HG02588 (cell line): ENCODE measurements at regions not wholly inside any gene's neighbourhood (a gene's known extent, or its start where the extent isn't known, plus 50 kb on each side); places are given as distances from the start of the nearest gene placed in this dataset.
"Not testable (repeated sequence)": the region's sequence is repeated elsewhere in the genome, so short reads cannot be mapped to it uniquely, and the experiment has no call there.

ENCODE experiments used
- ATAC-seq: cut with Tn5 transposase; IDR thresholded peaks from one replicate; pipeline ENCODE4 v1.9.1; 2021; ENCODE audit warnings: mild to moderate bottlenecking, moderate library complexity; ENCODE audit not compliant: unreplicated experiment

GRCh38 chr12:124707316-124707715 is 139.9 kb upstream of the NCOR2 start:
- ATAC-seq = no peak

GRCh38 chr12:124706363-124706762 is 139.0 kb upstream of the NCOR2 start:
- ATAC-seq = no peak

- no peak for ATAC-seq
Observed at GRCh38 chr12:124705545-124706138, 138.2 kb upstream of the NCOR2 start.

- no peak for ATAC-seq
Observed at GRCh38 chr12:124704619-124705018, 137.2 kb upstream of the NCOR2 start.

GRCh38 chr12:124703856-124704255 is 136.4 kb upstream of the NCOR2 start:
- ATAC-seq = no peak

GRCh38 chr12:124702736-124703135 is 135.3 kb upstream of the NCOR2 start:
- ATAC-seq = no peak

GRCh38 chr12:124700810-124701592 is 133.6 kb upstream of the NCOR2 start:
- ATAC-seq = no peak

- ATAC-seq = no peak
Observed at GRCh38 chr12:124699909-124700308, 132.5 kb upstream of the NCOR2 start.

GRCh38 chr12:124698998-124699305 is 131.5 kb upstream of the NCOR2 start:
- no peak for ATAC-seq

GRCh38 chr12:124698211-124698997 is 131.0 kb upstream of the NCOR2 start:
- no peak for ATAC-seq

GRCh38 chr12:124697722-124698121 is 130.3 kb upstream of the NCOR2 start:
- ATAC-seq = not testable (repeated sequence)

- ATAC-seq = no peak
Observed at GRCh38 chr12:124696693-124697476, 129.5 kb upstream of the NCOR2 start.

GRCh38 chr12:124695861-124696260 is 128.4 kb upstream of the NCOR2 start:
- no peak for ATAC-seq

- ATAC-seq = no peak
Observed at GRCh38 chr12:124694846-124695497, 127.6 kb upstream of the NCOR2 start.

GRCh38 chr12:124694250-124694649 is 126.8 kb upstream of the NCOR2 start:
- no peak for ATAC-seq

GRCh38 chr12:124693111-124693723 is 125.8 kb upstream of the NCOR2 start:
- no peak for ATAC-seq

GRCh38 chr12:124692443-124692842 is 125.0 kb upstream of the NCOR2 start:
- ATAC-seq = no peak

- no peak for ATAC-seq
Observed at GRCh38 chr12:124691429-124691828, 124.0 kb upstream of the NCOR2 start.

- ATAC-seq = no peak
Observed at GRCh38 chr12:124689631-124690030, 122.2 kb upstream of the NCOR2 start.

- no peak for ATAC-seq
Observed at GRCh38 chr12:124688356-124688992, 121.1 kb upstream of the NCOR2 start.
